22Rv1 (cell line): ENCODE measurements at regions not wholly inside any gene's neighbourhood (a gene's known extent, or its start where the extent isn't known, plus 50 kb on each side); places are given as distances from the start of the nearest gene placed in this dataset.

Experiments used
- ZFX ChIP-seq: fragments of 450-650 bp; IDR thresholded peaks from 2 replicates; pipeline ENCODE4 v1.6.1; 2017; ENCODE audit warnings: antibody characterized with exemption, borderline replicate concordance
- TF ChIP-seq, protein P1 (sequence below): fragments of 450-650 bp; IDR thresholded peaks from 2 replicates; pipeline ENCODE4 v1.5.1; 2017; ENCODE audit warnings: mild to moderate bottlenecking

GRCh38 chr18:22753130-22753831 is 179.8 kb upstream of the RBBP8 start:
- TF ChIP-seq, protein P1, sequence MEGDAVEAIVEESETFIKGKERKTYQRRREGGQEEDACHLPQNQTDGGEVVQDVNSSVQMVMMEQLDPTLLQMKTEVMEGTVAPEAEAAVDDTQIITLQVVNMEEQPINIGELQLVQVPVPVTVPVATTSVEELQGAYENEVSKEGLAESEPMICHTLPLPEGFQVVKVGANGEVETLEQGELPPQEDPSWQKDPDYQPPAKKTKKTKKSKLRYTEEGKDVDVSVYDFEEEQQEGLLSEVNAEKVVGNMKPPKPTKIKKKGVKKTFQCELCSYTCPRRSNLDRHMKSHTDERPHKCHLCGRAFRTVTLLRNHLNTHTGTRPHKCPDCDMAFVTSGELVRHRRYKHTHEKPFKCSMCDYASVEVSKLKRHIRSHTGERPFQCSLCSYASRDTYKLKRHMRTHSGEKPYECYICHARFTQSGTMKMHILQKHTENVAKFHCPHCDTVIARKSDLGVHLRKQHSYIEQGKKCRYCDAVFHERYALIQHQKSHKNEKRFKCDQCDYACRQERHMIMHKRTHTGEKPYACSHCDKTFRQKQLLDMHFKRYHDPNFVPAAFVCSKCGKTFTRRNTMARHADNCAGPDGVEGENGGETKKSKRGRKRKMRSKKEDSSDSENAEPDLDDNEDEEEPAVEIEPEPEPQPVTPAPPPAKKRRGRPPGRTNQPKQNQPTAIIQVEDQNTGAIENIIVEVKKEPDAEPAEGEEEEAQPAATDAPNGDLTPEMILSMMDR = no peak
- TF ChIP-seq ZFX = no peak
